Heart right ventricle (tissue), 16 donors: ENCODE measurements at regions not wholly inside any gene's neighbourhood (a gene's known extent, or its start where the extent isn't known, plus 50 kb on each side); places are given as distances from the start of the nearest gene placed in this dataset.
A peak's percentile ranks its signal among the peaks of the same experiment; 100 is the strongest.

ENCODE experiments used
- ATAC-seq, 8 donors: fragments of 200-7000 bp; cut with Tn5 transposase; one replicate each; pipeline ENCODE4 v1.9.1; 2020; ENCODE audit warnings: mild to moderate bottlenecking in 8 of 8, moderate library complexity in 8 of 8, moderate number of reproducible peaks in 1 of 8
- DNase-seq, 2 donors: peaks; one replicate each; pipeline ENCODE4 v3.0.0-alpha.2; 2020
- H3K27ac ChIP-seq, 10 donors: fragments of 200-600 bp; sonication (generic) in 2 of 10; one replicate each; pipeline versions ENCODE4 v1.5.0 to v1.8.0; 2020 to 2022; ENCODE audit warnings: mild to moderate bottlenecking in 3 of 10
- H3K27me3 ChIP-seq, 7 donors: fragments of 200-600 bp; one replicate each; pipeline ENCODE4 v1.8.0; 2021 to 2022; ENCODE audit warnings: mild to moderate bottlenecking in 2 of 7
- H3K36me3 ChIP-seq, 9 donors: fragments of 200-600 bp; sonication (generic) in 1 of 9; one replicate each; pipeline versions ENCODE4 v1.5.0 to v1.8.0; 2020 to 2022; ENCODE audit warnings: mild to moderate bottlenecking in 2 of 9
- H3K4me1 ChIP-seq, 9 donors: fragments of 200-600 bp; sonication (generic) in 1 of 9; one replicate each; pipeline versions ENCODE4 v1.5.0 to v1.8.0; 2020 to 2022; ENCODE audit warnings: mild to moderate bottlenecking in 4 of 9
- H3K4me3 ChIP-seq, 10 donors: fragments of 200-600 bp; sonication (generic) in 2 of 10; one replicate each; pipeline versions ENCODE4 v1.5.0 to v1.8.0; 2020 to 2022; ENCODE audit warnings: mild to moderate bottlenecking in 7 of 10, moderate library complexity in 2 of 10
- H3K9me3 ChIP-seq, 11 donors: fragments of 200-600 bp in 10 of 11; sonication (generic) in 2 of 11; one replicate each; pipeline versions ENCODE4 v1.5.0 to v1.8.0; 2013 to 2022; ENCODE audit warnings: mild to moderate bottlenecking in 2 of 11, control low read depth in 1 of 11, moderate library complexity in 1 of 11
- WGBS, 2 donors: extraction: QIAGEN DNeasy Blood & Tissue Kit; methylation state at CpG; one replicate each; pipeline ENCODE4 v1.1.7; 2013; ENCODE audit warnings: inconsistent platforms in 1 of 2; 5-methylcytosine and 5-hydroxymethylcytosine counted together
- intact Hi-C, 10 donors: fragments of 100-400 bp; cut with DNase I; formaldehyde crosslinking; loops; one replicate each; pipeline versions ENCODE4 v1.11.1 to v1.14.2; 2022
- TF ChIP-seq, protein P1 (sequence below), 9 donors: fragments of 200-600 bp; sonication (generic) in 2 of 9; IDR thresholded peaks; one replicate each; pipeline versions ENCODE4 v1.5.0 to v1.8.0; 2021 to 2022; ENCODE audit warnings: antibody characterized with exemption in 9 of 9, mild to moderate bottlenecking in 5 of 9, moderate library complexity in 1 of 9
- donor health status: Arrhythmogenic right ventricular cardiomyopathy.
- donor health status: ischemic (EF 13 %, LVEDD 7.1; RV severe dilation, severe dysfunction).
- donor health status: healthy with polysubstance abuse.
- donor health status: DM: no; HTN: yes; CAD: no.
- donor health status: DM: no; HTN: no; CAD: no.
- donor health status: ischemic (EF 25% LVEDD 6.9; RV normal size, moderate dysfunction).
- donor health status: ischemic (EF 25% LVEDD 5.7; RV mildly dilated, moderate dysfunction).
- donor health status: healthy.
- donor health status: DM: yes; HTN: yes; CAD: no.
- donor health status: Ischemic cardiomyopathy.
- donor health status: ischemic (EF 35%, LVEDD 5.7; RV mildly dilated, moderate dysfunction).
- donor health status: nonischemic (EF 11% LVEDD 7.7; RV severe dilation, severe dysfunction).
- donor health status: DM: yes; HTN: yes; CAD: no.
- donor health status: PGD.
- donor health status: ischemic (EF 29% LVEDD 5.4; RV normal size, mild dysfunction).
- donor health status: nonischemic (EF 23%, LVEDD 6.1; RV moderate dilation, normal function).

DNA sequence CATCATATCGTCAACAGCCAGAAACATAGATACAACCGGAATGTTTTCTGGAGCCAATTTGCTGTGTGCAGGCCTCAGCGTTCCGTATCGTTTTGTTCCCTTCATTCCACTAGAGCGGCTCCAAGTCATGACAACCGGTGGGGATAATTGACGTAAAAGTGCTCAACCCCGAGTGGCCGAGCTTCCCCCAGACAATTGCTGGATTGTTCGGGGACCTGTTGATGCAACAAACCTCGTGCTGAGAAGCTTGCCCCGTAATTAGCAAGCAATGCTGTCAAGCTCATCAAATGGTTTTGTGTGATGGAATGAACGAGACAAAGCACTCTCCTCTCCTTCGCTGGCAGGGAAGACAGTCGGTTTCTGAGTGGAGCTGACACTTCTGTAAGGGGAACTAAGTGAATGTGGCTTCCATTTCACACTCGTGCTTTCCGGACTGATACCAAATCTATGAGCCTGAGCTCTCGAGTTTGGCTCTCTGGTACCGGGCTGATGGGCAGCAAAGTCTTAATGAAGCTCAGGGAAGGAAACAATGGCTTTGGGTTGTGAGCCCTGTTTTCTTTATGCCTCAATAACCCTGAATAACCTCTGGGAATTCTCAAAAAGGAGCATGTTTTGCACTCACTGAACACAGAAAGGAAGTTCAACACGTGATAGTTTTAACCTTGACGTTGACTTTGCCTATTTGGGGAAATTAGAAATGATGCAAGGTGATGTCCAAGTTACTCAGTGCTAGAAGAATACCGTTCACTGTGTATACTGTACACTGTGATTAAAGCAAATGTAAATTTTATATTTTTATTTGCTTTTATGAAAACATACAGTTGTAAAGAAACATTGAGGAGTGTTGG lies 220.5 kb downstream of the BAMBI start:
- TF ChIP-seq, protein P1, sequence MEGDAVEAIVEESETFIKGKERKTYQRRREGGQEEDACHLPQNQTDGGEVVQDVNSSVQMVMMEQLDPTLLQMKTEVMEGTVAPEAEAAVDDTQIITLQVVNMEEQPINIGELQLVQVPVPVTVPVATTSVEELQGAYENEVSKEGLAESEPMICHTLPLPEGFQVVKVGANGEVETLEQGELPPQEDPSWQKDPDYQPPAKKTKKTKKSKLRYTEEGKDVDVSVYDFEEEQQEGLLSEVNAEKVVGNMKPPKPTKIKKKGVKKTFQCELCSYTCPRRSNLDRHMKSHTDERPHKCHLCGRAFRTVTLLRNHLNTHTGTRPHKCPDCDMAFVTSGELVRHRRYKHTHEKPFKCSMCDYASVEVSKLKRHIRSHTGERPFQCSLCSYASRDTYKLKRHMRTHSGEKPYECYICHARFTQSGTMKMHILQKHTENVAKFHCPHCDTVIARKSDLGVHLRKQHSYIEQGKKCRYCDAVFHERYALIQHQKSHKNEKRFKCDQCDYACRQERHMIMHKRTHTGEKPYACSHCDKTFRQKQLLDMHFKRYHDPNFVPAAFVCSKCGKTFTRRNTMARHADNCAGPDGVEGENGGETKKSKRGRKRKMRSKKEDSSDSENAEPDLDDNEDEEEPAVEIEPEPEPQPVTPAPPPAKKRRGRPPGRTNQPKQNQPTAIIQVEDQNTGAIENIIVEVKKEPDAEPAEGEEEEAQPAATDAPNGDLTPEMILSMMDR (IDR thresholded peaks at IDR 0.05), result no peak
- Histone ChIP-seq H3K36me3 (no peaks in the 10 kb centered on the region), H3K9me3 (no peaks in the 10 kb centered on the region), H3K4me1 (peaks cover 0 to 13% (median 7%) of the 10 kb centered on the region in 9 donors), H3K4me3 (peak overlapping the region in 1 of 10 donors; percentile 22), H3K27ac (peak overlapping the region; percentile 39 to 79 (median 66)), H3K27me3 (no peaks in the 10 kb centered on the region)
- DNase-seq (peak; percentile 11 to 34), ATAC-seq (peak; percentile 72 to 98 (median 90))
- intact Hi-C loops, result loop anchor here in 4 of 10 donors (2.0 to 10.0 kb wide), 5 partner anchors 87 to 221 kb away; partner anchors contain the start of gene BAMBI (in 2 of the 4)
- WGBS, 2 donors, result 26 to 43% methylated on average over 23 of the region's 23 CpGs

DNA sequence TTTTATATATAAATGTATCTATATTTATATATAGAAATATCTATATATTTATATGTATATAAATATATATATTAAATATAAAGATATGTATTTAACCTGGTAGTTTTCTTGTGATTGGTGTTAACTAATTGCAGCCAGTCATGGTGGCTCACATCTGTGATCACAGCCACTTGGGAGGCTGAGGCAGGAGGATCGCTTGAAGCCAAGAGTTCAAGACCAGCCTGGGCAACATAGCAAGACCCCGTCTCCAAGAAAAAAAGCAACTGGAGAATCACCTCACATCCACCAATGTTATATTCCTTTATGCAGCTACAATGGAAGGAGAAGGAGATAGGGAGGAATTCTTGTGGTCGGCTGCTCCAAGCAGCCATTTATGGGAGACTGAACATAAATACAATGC lies 224.9 kb downstream of the BAMBI start:
- TF ChIP-seq, protein P1 (IDR thresholded peaks at IDR 0.05), result no peak
- DNase-seq, result no peak
- no peaks in the 10 kb centered on the region for H3K36me3 ChIP-seq
- intact Hi-C loops, result no loop called here
- no peaks in the 10 kb centered on the region for H3K27me3 ChIP-seq
- no peaks in the 10 kb centered on the region for H3K9me3 ChIP-seq
- peaks cover 0 to 12% (median 6%) of the 10 kb centered on the region in 9 donors for H3K4me1 ChIP-seq
- no peak for ATAC-seq
- WGBS, 2 donors, result 96 to 99% methylated on average over 3 of the region's 3 CpGs
- H3K27ac ChIP-seq, result no peak overlapping the region
- no peak overlapping the region for H3K4me3 ChIP-seq

DNA sequence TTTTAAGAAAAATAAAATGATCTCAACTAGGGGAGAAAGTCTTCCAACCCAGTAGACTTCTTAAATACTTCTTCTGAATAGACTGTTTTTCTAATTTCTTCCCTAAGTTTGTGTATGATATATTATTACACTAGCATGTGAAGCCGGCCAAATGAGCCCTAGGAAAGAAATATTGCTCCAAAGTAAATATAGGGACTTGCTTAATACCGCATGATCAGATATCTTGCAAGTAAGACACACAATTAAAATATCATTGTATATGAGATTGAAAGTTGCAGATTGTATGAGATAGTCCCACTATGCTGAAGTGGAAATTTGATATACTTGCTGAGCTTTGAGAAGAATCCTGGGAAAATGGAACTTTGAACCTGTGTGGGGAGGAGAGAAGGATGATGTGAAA lies 225.7 kb downstream of the BAMBI start:
- no peaks in the 10 kb centered on the region for H3K27me3 ChIP-seq
- H3K27ac ChIP-seq, result no peak overlapping the region
- no peaks in the 10 kb centered on the region for H3K36me3 ChIP-seq
- TF ChIP-seq, protein P1 (IDR thresholded peaks at IDR 0.05), result no peak
- H3K9me3 ChIP-seq, result no peaks in the 10 kb centered on the region
- WGBS, 2 donors, result 86% methylated on average over 2 of the region's 2 CpGs
- ATAC-seq (no peak), DNase-seq (no peak)
- peaks cover 0 to 5% (median 2%) of the 10 kb centered on the region in 9 donors for H3K4me1 ChIP-seq
- intact Hi-C loops, result no loop called here
- no peak overlapping the region for H3K4me3 ChIP-seq

DNA sequence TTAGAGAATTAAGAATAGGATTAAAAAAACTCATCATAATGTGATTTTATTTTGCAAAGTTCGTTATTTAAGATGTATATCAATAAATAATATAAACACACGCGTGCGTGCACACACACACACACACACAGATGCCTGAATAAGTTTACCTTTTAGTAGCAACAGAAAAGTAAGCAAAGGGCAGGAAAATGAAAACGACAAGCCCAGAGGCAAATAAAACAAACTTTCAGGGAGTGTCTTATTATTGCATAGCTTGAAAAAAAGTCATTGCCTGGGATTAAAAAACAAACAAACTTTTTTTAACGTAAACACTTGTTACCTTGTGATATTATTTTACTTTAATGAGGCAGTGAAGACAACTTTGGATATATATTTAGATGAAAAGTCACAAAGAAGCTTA lies 226.4 kb downstream of the BAMBI start:
- ATAC-seq (no peak), DNase-seq (no peak)
- intact Hi-C loops, result no loop called here
- WGBS, 2 donors, result 82 to 90% methylated on average over 6 of the region's 6 CpGs
- no peaks in the 10 kb centered on the region for H3K27me3 ChIP-seq
- no peak overlapping the region for H3K27ac ChIP-seq
- H3K9me3 ChIP-seq, result no peaks in the 10 kb centered on the region
- no peaks in the 10 kb centered on the region for H3K36me3 ChIP-seq
- TF ChIP-seq, protein P1 (IDR thresholded peaks at IDR 0.05), result no peak
- H3K4me3 ChIP-seq, result no peak overlapping the region
- no peaks in the 10 kb centered on the region for H3K4me1 ChIP-seq
